ENCODE measurements at regions not wholly inside any gene's neighbourhood (a gene's known extent, or its start where the extent isn't known, plus 50 kb on each side); places are given as distances from the start of the nearest gene placed in this dataset.
"Not testable (repeated sequence)": the region's sequence is repeated elsewhere in the genome, so short reads cannot be mapped to it uniquely, and the experiment has no call there.

- no peak for DNase-seq
Observed at GRCh38 chr7:111676167-111676566, 113.9 kb upstream of the IMMP2L start.

DNA sequence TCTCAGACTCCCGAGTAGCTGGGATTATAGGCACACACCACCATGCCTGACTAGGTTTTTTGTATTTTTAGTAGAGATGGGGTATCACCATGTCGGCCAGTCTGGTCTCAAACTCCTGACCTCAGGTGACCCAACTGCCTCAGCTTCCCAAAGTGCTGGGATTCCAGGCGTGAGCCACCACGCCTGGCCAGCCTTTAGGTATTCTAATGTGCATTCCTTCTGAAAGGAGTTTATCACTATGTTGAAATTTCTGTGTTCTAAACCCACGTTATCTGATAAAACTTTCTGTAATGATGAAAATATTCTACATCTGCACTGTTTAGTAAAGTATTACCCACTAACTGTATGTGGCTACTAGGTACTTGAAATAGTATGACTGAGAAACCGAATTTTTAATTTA is 110.6 kb upstream of the IMMP2L start:
- no peak for DNase-seq

- DNase-seq: no peak
Observed at GRCh38 chr7:111671927-111672326, 109.6 kb upstream of the IMMP2L start.

DNA sequence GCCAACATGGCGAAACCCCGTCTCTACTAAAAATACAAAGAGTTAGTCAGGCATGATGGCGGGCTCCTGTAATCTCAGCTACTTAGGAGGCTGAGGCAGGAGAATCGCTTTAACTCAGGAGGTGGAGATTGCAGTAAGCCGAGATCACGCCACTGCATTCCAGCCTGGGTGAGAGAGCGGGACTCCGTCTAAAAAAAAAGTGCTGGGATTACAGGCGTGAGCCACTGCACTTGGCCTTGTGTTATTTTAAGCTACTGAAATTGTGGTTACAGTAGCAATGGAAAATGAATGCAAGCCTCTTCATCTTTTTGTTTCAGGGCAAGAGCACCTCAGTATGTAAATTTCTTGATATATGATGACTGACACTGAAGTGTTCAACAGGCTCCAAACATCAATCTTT is 106.4 kb upstream of the IMMP2L start:
- DNase-seq: no peak

DNA sequence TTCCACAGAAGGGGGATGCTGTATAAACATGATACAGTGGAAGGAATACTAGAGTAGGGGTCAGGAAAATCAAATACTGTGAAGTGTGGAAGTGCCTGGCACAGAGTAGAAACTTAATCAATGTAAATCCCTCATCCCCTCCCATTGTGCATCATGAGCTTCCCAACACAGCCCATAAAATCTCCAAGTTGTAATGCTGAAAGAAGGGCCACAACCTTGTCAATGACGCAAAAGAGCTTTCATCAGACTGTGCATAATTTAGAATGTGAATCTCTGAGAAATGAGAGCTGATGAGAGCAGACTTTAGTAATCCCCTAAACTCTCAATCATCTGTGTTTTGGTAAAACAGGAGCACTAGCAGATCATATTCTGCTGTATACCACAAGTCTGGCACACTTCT is 105.2 kb upstream of the IMMP2L start:
- no peak for DNase-seq

- no peak for DNase-seq
Observed at GRCh38 chr7:111666260-111666659, 104.0 kb upstream of the IMMP2L start.

DNA sequence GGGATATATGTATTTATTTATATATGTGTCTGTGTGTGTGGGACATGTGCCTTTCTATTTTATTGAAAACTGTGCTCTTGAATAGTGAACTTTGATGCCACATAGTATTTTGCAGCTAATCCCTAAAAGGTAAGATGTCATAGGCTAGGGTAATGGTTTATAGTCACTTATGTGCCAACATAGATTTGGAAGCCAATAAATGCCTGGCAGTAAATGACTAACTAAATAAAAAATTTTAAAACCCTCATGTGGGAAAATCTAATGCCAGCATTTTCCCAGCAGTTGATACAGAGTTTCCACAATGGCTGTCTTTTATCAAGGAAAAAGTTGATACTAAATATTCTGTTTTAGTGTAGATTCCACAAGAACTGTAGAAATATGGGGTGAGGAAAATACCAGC is 101.5 kb upstream of the IMMP2L start:
- no peak for DNase-seq

DNA sequence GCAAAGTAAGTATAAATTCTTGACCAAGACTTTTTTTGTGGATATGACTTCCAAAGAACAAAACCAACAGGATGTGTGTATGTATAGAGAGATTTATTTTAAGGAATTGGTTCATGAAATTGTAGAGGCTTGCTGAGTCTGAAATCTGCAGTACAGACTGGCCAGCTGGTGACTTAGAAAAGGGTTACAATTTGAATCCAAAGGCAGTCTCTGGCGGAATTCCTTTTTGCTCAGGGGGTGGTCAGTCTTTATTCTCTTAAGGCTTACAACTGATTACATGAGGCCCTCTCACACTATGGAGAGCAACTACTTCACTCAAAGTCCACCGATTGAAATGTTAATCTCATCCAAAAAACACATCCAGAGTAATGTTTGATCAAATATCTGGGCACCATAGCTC is 100.1 kb upstream of the IMMP2L start:
- no peak for DNase-seq

GRCh38 chr7:111660478-111660877 is 98.2 kb upstream of the IMMP2L start:
- DNase-seq: no peak

GRCh38 chr7:111658546-111658945 is 96.3 kb upstream of the IMMP2L start:
- DNase-seq: no peak

- no peak for DNase-seq
Observed at GRCh38 chr7:111657018-111657417, 94.7 kb upstream of the IMMP2L start.

DNA sequence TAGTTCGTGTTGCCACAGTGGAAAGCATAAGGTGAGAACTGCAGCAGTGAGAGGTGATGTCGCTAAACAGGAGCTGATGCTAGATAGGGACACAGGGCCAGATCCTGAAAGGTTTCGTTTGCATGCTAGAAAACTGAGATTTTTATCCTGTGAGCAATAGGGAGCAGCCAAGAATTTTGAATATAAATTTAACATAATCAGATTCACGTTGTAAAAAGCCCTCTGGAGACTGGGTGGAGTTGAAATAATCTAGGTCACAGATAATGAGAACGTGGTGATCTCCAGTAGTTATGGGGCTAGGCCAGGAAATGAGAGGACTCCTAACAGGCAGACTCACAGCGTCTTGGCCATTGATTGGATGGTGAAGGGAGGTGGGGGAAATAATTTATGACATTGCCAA is 92.1 kb upstream of the IMMP2L start:
- DNase-seq: no peak

GRCh38 chr7:111653846-111654245 is 91.6 kb upstream of the IMMP2L start:
- DNase-seq: no peak

- DNase-seq: peak; percentile 59
Observed at GRCh38 chr7:111650456-111650999, 88.2 kb upstream of the IMMP2L start.

GRCh38 chr7:111647881-111648280 is 85.6 kb upstream of the IMMP2L start:
- DNase-seq: no peak

DNA sequence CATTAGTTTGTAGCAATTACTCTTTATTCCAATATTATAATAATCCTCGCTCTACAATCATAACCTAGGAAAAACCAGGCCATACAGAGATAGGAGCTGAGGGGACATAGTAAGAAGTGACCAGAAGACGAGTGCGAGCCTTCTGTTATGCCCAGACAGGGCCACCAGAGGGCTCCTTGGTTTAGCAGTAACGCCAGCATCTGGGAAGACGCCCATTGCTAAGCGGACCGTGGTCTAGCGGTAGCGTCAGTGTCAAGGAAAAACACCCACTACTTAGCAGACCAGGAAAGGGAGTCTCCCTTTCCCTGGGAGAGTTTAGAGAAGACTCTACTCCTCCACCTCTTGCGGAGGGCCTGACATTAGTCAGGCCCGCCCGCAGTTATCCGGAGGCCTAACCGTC is 82.3 kb upstream of the IMMP2L start:
- DNase-seq: not testable (repeated sequence)

DNA sequence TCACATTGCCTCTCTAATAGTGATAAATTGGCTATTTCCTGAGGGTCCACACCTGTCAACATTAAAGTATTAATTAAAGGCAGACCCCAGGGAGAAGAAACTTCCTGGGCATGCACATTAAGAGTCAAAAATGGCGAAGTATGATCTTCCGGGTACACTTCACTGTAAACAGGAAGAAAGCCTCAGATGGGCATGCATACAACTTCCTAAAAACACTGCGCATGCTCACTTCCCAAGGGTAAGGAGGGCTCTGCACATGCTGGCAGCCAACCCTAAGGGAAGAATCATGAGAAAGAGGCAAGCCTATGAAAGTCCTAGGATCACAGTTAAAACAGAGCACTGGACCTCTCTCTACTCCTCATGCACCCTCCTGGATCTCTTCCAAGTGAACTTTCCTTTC is 80.1 kb upstream of the IMMP2L start:
- DNase-seq: no peak

DNA sequence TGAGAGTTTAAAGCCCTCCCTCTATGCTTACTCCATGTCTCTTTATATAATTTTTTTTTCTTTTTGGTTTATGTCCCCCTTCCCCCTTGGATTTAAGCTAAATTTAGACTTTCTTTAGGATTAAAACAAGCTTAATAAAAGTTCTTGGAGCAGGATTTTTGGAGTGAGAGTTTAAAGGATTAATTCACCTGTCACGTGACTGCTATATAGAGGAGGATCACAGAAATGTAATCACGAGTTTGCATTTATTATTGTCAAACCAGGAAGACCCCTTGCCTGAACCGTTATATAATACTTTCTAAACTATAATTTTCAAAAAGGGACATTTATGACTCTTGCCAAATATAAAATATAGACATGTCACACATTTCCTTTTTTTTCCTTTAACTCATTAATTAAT is 78.1 kb upstream of the IMMP2L start:
- no peak for DNase-seq

DNA sequence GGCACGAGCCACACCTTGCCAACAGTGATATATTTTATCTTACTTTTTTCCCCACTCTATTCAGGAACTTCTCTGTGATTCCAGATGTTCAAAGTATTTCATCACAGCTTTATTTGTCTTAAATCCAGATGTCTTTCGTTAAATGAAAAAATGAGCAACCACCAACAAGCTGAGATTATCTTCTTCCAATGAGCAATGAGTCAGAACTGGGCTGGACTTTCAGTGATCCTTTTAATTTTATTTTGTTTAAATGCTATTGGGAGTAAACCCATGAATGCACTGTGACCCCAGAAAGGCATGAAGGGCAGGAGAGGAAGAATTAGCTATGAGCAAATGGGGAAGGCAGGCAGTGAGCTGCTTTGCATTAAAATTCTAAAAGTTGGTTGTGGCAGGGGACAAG is 77.6 kb upstream of the IMMP2L start:
- no peak for DNase-seq

DNA sequence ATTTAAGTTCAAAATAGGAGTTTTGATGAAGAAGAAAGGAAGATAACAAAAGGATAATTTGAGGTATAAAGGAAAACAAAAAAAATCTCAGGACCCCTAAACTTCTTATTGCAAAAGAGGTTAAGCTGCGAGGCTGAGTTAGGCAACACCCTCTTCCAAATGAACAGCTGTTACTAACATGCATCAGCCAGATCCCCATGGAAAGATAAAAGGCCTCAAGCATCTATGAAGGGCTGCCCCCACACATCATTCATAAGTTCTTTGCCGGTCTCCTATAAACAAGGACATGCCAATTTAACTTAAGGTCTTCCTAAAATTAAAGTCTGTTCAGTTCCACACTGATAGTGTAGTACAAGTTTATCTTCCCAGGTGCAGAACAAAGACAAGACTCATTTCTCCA is 75.8 kb upstream of the IMMP2L start:
- DNase-seq: peak; percentile 22

- no peak for DNase-seq
Observed at GRCh38 chr7:111633878-111634277, 71.6 kb upstream of the IMMP2L start.

GRCh38 chr7:111630862-111631261 is 68.6 kb upstream of the IMMP2L start:
- no peak for DNase-seq

GRCh38 chr7:111622084-111622483 is 59.8 kb upstream of the IMMP2L start:
- DNase-seq: no peak

All from DMS 273 treated with DMSO at 0.1 percent for 48 hours (cell line).